HG03520 (cell line): ENCODE measurements at regions not wholly inside any gene's neighbourhood (a gene's known extent, or its start where the extent isn't known, plus 50 kb on each side); places are given as distances from the start of the nearest gene placed in this dataset.
"Not testable (repeated sequence)": the region's sequence is repeated elsewhere in the genome, so short reads cannot be mapped to it uniquely, and the experiment has no call there.

Source experiments
- ATAC-seq: cut with Tn5 transposase; IDR thresholded peaks from one replicate; pipeline ENCODE4 v1.9.1; 2021; ENCODE audit warnings: mild to moderate bottlenecking, moderate library complexity; ENCODE audit not compliant: unreplicated experiment

GRCh38 chr5:82905986-82906385, 171.2 kb downstream of the TMEM167A start:
- no peak for ATAC-seq

- ATAC-seq = no peak
Measured at GRCh38 chr5:82901281-82901888, 175.8 kb downstream of the TMEM167A start.

- no peak for ATAC-seq
Measured at GRCh38 chr5:82894716-82895115, 182.5 kb downstream of the TMEM167A start.

GRCh38 chr5:82889088-82889487, 188.1 kb downstream of the TMEM167A start:
- no peak for ATAC-seq

- no peak for ATAC-seq
Measured at GRCh38 chr5:82886911-82887310, 190.3 kb downstream of the TMEM167A start.

GRCh38 chr5:82885627-82886389, 191.4 kb downstream of the TMEM167A start:
- ATAC-seq = peak; percentile 38

GRCh38 chr5:82884821-82885471, 192.2 kb downstream of the TMEM167A start:
- ATAC-seq = no peak

- no peak for ATAC-seq
Measured at GRCh38 chr5:82882316-82882715, 194.9 kb downstream of the TMEM167A start.

GRCh38 chr5:82881571-82882174, 195.5 kb downstream of the TMEM167A start:
- ATAC-seq = peak; percentile 38

GRCh38 chr5:82879089-82879488, 198.1 kb downstream of the TMEM167A start:
- ATAC-seq = no peak

GRCh38 chr5:82873452-82873851, 203.7 kb downstream of the TMEM167A start:
- no peak for ATAC-seq

GRCh38 chr5:82872321-82873288, 204.6 kb downstream of the TMEM167A start:
- not testable (repeated sequence) for ATAC-seq

GRCh38 chr5:82865625-82866024, 211.6 kb downstream of the TMEM167A start:
- no peak for ATAC-seq

GRCh38 chr5:82863266-82863665, 213.9 kb downstream of the TMEM167A start:
- ATAC-seq = no peak

GRCh38 chr5:82862711-82863110, 214.5 kb downstream of the TMEM167A start:
- no peak for ATAC-seq

- no peak for ATAC-seq
Measured at GRCh38 chr5:82862261-82862660, 214.9 kb downstream of the TMEM167A start.

- no peak for ATAC-seq
Measured at GRCh38 chr5:82861701-82862100, 215.5 kb downstream of the TMEM167A start.

GRCh38 chr5:82859451-82860140, 217.6 kb downstream of the TMEM167A start:
- no peak for ATAC-seq

GRCh38 chr5:82858151-82859025, 218.8 kb downstream of the TMEM167A start:
- no peak for ATAC-seq
